K562 (cell line): ENCODE measurements at regions not wholly inside any gene's neighbourhood (a gene's known extent, or its start where the extent isn't known, plus 50 kb on each side); places are given as distances from the start of the nearest gene placed in this dataset.

Experiments used
- ARID1B ChIP-seq: fragments of 450-650 bp; IDR thresholded peaks from 2 replicates; pipeline ENCODE4 v1.6.1; 2016; ENCODE audit warnings: antibody characterized with exemption, mild to moderate bottlenecking, inconsistent platforms
- ASH1L ChIP-seq: fragments of 450-650 bp; IDR thresholded peaks from 2 replicates; pipeline ENCODE4 v1.6.1; 2018; ENCODE audit warnings: borderline replicate concordance, mild to moderate bottlenecking, low read depth; ENCODE audit not compliant: partially characterized antibody
- BCOR ChIP-seq: fragments of 450-650 bp; IDR thresholded peaks from 2 replicates; pipeline ENCODE4 v1.6.1; 2016
- EHMT2 ChIP-seq: fragments of 450-650 bp; IDR thresholded peaks from 2 replicates; pipeline ENCODE4 v1.6.1; 2018; ENCODE audit warnings: antibody characterized with exemption
- ESRRB ChIP-seq: fragments of 250-450 bp; sonication (Bioruptor Pico); IDR thresholded peaks from 2 replicates; pipeline ENCODE4 v1.5.0; 2020; ENCODE audit warnings: mild to moderate bottlenecking, moderate library complexity, borderline replicate concordance
- HNRNPLL ChIP-seq: fragments of 200-400 bp; formaldehyde crosslinking; IDR thresholded peaks from 2 replicates; pipeline ENCODE4 v1.6.1; 2017; ENCODE audit warnings: low read length, low read depth, mild to moderate bottlenecking; ENCODE audit not compliant: poor library complexity, severe bottlenecking
- PHF20 ChIP-seq: fragments of 450-650 bp; IDR thresholded peaks from 2 replicates; pipeline ENCODE4 v1.6.1; 2018; ENCODE audit not compliant: partially characterized antibody
- PURB ChIP-seq: sonication (generic); formaldehyde crosslinking; IDR thresholded peaks from 2 replicates; pipeline ENCODE4 v1.9.0; 2021; ENCODE audit warnings: low read depth, mild to moderate bottlenecking, missing genetic modification reagents
- TAL1 ChIP-seq: fragments of 450-650 bp; IDR thresholded peaks from 2 replicates; pipeline ENCODE4 v1.6.1; 2016; ENCODE audit warnings: mild to moderate bottlenecking
- ZKSCAN1 ChIP-seq: fragments of 150-350 bp; IDR thresholded peaks from 2 replicates; pipeline ENCODE4 v1.6.1; 2016; ENCODE audit warnings: low read depth, low read length
- ZNF778 ChIP-seq: fragments of 450-650 bp; formaldehyde crosslinking; IDR thresholded peaks from 2 replicates; pipeline ENCODE4 v1.4.0; 2020; ENCODE audit warnings: mild to moderate bottlenecking, moderate library complexity
- TF ChIP-seq, protein P1 (sequence below), 2 experiments: IDR thresholded peaks; 2 replicates each; pipeline ENCODE4 v1.6.1; 2012; ENCODE audit warnings: improper control_type of control experiment in 2 of 2, low read depth in 2 of 2, low read length in 2 of 2, borderline replicate concordance in 1 of 2
- TF ChIP-seq, protein P2 (sequence below): fragments of 200-600 bp; sonication (generic); IDR thresholded peaks from one replicate; pipeline ENCODE4 v1.6.1; 2012; ENCODE audit warnings: mild to moderate bottlenecking, low read depth, low read length, inconsistent platforms
- TF ChIP-seq, protein P3 (sequence below): fragments of 450-650 bp; IDR thresholded peaks from 2 replicates; pipeline ENCODE4 v1.6.1; 2016; ENCODE audit warnings: low read depth, mild to moderate bottlenecking, moderate library complexity

DNA sequence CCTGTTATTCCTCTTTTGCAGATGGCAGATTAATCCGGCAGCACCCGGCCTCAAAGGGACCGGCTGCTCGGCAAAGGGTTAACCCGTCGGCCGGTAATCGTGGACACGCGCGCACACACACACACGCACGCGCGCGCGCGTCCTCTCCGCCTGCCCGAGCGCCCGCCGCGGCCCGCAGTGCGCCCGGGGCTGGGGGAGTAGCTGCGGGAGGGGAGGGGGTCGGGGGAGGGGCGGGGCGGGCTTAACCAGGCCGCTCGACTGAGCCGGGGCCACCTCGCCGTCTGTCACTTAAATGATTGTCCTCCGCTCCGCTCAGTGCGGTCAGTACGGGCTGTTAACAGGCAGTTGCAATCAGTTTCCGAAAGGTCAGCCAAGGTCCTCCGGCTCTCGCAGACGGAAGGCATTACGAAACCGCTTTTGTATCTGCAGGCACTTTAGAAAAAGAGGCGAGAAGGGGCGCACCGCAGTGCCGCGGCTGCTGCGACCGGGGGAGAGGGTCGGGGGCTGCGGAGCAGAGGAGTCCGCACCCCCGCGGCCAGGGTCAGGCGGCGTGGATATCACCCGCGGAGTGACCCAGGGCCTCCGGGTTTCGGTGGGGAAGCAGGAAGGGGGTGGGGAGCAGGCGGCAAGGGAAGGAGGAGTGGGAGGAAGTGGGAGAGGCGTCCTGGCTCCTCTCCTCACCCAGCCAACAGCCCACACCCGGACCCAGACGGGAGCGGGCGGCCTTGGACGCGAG lies 57.3 kb upstream of the BCOR start (continued):
- no peak for TF ChIP-seq ASH1L
- TF ChIP-seq EHMT2: no peak
- TF ChIP-seq BCOR: peak; percentile 37; the same call in 1 of the 2 replicates
- peak; percentile 70 for TF ChIP-seq ARID1B
- TF ChIP-seq TAL1: no peak
- no peak for TF ChIP-seq PURB (CRISPR knock-in tag)
- TF ChIP-seq HNRNPLL: peak; percentile 85
- TF ChIP-seq ZKSCAN1: 0 out of 2 replicates have a peak, but pooled peaks have one; percentile 7
- no peak for TF ChIP-seq ESRRB
- TF ChIP-seq, protein P1, sequence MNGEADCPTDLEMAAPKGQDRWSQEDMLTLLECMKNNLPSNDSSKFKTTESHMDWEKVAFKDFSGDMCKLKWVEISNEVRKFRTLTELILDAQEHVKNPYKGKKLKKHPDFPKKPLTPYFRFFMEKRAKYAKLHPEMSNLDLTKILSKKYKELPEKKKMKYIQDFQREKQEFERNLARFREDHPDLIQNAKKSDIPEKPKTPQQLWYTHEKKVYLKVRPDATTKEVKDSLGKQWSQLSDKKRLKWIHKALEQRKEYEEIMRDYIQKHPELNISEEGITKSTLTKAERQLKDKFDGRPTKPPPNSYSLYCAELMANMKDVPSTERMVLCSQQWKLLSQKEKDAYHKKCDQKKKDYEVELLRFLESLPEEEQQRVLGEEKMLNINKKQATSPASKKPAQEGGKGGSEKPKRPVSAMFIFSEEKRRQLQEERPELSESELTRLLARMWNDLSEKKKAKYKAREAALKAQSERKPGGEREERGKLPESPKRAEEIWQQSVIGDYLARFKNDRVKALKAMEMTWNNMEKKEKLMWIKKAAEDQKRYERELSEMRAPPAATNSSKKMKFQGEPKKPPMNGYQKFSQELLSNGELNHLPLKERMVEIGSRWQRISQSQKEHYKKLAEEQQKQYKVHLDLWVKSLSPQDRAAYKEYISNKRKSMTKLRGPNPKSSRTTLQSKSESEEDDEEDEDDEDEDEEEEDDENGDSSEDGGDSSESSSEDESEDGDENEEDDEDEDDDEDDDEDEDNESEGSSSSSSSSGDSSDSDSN (IDR thresholded peaks at IDR 0.05; ENCODE audit: borderline replicate concordance in 1 of 2, low read depth in 2 of 2, low read length in 2 of 2): peak in 1 of 2 experiments; percentile 85; a peak in 2 of 4 replicates
- peak; percentile 27 for TF ChIP-seq PHF20
- TF ChIP-seq, protein P2, sequence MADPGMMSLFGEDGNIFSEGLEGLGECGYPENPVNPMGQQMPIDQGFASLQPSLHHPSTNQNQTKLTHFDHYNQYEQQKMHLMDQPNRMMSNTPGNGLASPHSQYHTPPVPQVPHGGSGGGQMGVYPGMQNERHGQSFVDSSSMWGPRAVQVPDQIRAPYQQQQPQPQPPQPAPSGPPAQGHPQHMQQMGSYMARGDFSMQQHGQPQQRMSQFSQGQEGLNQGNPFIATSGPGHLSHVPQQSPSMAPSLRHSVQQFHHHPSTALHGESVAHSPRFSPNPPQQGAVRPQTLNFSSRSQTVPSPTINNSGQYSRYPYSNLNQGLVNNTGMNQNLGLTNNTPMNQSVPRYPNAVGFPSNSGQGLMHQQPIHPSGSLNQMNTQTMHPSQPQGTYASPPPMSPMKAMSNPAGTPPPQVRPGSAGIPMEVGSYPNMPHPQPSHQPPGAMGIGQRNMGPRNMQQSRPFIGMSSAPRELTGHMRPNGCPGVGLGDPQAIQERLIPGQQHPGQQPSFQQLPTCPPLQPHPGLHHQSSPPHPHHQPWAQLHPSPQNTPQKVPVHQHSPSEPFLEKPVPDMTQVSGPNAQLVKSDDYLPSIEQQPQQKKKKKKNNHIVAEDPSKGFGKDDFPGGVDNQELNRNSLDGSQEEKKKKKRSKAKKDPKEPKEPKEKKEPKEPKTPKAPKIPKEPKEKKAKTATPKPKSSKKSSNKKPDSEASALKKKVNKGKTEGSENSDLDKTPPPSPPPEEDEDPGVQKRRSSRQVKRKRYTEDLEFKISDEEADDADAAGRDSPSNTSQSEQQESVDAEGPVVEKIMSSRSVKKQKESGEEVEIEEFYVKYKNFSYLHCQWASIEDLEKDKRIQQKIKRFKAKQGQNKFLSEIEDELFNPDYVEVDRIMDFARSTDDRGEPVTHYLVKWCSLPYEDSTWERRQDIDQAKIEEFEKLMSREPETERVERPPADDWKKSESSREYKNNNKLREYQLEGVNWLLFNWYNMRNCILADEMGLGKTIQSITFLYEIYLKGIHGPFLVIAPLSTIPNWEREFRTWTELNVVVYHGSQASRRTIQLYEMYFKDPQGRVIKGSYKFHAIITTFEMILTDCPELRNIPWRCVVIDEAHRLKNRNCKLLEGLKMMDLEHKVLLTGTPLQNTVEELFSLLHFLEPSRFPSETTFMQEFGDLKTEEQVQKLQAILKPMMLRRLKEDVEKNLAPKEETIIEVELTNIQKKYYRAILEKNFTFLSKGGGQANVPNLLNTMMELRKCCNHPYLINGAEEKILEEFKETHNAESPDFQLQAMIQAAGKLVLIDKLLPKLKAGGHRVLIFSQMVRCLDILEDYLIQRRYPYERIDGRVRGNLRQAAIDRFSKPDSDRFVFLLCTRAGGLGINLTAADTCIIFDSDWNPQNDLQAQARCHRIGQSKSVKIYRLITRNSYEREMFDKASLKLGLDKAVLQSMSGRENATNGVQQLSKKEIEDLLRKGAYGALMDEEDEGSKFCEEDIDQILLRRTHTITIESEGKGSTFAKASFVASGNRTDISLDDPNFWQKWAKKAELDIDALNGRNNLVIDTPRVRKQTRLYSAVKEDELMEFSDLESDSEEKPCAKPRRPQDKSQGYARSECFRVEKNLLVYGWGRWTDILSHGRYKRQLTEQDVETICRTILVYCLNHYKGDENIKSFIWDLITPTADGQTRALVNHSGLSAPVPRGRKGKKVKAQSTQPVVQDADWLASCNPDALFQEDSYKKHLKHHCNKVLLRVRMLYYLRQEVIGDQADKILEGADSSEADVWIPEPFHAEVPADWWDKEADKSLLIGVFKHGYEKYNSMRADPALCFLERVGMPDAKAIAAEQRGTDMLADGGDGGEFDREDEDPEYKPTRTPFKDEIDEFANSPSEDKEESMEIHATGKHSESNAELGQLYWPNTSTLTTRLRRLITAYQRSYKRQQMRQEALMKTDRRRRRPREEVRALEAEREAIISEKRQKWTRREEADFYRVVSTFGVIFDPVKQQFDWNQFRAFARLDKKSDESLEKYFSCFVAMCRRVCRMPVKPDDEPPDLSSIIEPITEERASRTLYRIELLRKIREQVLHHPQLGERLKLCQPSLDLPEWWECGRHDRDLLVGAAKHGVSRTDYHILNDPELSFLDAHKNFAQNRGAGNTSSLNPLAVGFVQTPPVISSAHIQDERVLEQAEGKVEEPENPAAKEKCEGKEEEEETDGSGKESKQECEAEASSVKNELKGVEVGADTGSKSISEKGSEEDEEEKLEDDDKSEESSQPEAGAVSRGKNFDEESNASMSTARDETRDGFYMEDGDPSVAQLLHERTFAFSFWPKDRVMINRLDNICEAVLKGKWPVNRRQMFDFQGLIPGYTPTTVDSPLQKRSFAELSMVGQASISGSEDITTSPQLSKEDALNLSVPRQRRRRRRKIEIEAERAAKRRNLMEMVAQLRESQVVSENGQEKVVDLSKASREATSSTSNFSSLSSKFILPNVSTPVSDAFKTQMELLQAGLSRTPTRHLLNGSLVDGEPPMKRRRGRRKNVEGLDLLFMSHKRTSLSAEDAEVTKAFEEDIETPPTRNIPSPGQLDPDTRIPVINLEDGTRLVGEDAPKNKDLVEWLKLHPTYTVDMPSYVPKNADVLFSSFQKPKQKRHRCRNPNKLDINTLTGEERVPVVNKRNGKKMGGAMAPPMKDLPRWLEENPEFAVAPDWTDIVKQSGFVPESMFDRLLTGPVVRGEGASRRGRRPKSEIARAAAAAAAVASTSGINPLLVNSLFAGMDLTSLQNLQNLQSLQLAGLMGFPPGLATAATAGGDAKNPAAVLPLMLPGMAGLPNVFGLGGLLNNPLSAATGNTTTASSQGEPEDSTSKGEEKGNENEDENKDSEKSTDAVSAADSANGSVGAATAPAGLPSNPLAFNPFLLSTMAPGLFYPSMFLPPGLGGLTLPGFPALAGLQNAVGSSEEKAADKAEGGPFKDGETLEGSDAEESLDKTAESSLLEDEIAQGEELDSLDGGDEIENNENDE: no peak
- no peak for TF ChIP-seq ZNF778 (CRISPR knock-in tag)
- TF ChIP-seq, protein P3, sequence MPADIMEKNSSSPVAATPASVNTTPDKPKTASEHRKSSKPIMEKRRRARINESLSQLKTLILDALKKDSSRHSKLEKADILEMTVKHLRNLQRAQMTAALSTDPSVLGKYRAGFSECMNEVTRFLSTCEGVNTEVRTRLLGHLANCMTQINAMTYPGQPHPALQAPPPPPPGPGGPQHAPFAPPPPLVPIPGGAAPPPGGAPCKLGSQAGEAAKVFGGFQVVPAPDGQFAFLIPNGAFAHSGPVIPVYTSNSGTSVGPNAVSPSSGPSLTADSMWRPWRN: peak; percentile 50; the same call in 1 of the 2 replicates
